ENCODE measurements at regions not wholly inside any gene's neighbourhood (a gene's known extent, or its start where the extent isn't known, plus 50 kb on each side); places are given as distances from the start of the nearest gene placed in this dataset.

GRCh38 chr12:13442457-13442856, 245.9 kb downstream of the EMP1 start:
- TF ChIP-seq CTCF (IDR thresholded peaks at IDR 0.05; ENCODE audit: extremely low read depth, low read depth, low read length): no peak
- DNase-seq (ENCODE audit: insufficient read length, low spot score, missing footprints): no peak

DNA sequence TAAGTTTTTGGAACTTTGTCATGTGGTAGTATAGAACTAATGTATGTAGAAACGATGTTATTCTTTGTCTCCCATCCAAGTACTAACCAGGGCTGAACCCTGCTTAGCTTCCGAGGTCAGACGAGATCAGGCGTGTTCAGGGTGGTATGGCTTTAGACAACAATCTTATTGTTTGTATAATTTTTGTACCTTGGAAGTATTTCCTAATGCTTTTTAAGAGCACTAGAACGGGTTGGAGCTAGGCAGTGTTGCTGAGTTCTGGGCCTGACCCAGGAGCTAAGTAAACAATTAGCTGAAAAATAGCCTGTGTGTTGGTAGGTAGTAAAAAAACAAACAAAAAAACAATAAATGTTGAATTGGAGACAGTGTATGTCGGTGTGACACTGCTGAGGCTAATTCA, 244.3 kb downstream of the EMP1 start:
- no peaks in the 10 kb centered on the region for H3K9me3 ChIP-seq (ENCODE audit: low read depth, low read length)
- no peaks in the 10 kb centered on the region for H4K20me1 ChIP-seq (ENCODE audit: insufficient read depth, low read length)
- H3K27me3 ChIP-seq (ENCODE audit: insufficient read depth, low read length): no peaks in the 10 kb centered on the region
- TF ChIP-seq CTCF (IDR thresholded peaks at IDR 0.05; ENCODE audit: extremely low read depth, low read depth, low read length): no peak
- no peak for DNase-seq (ENCODE audit: insufficient read length, low spot score, missing footprints)
- no peak overlapping the region for H3K4me3 ChIP-seq (ENCODE audit: insufficient read depth, low read length)
- H2AFZ ChIP-seq (ENCODE audit: low read length): no peak overlapping the region
- peaks cover 6% of the 10 kb centered on the region for H3K4me1 ChIP-seq (ENCODE audit: insufficient read depth, low read length)
- no peaks in the 10 kb centered on the region for H3K36me3 ChIP-seq (ENCODE audit: insufficient read depth, low read length)
- no peaks in the 10 kb centered on the region for H3K79me2 ChIP-seq (ENCODE audit: insufficient read depth, low read length)
- H3K4me2 ChIP-seq (ENCODE audit: insufficient read depth, low read length): no peak overlapping the region
- no peak overlapping the region for H3K27ac ChIP-seq (ENCODE audit: low read depth, low read length)

More at GRCh38 chr12:13442457-13442856, 245.9 kb downstream of the EMP1 start:
- no peaks in the 10 kb centered on the region for H4K20me1 ChIP-seq (ENCODE audit: insufficient read depth, low read length)
- no peak overlapping the region for H3K4me2 ChIP-seq (ENCODE audit: insufficient read depth, low read length)
- H3K27ac ChIP-seq (ENCODE audit: low read depth, low read length): no peak overlapping the region
- H2AFZ ChIP-seq (ENCODE audit: low read length): no peak overlapping the region
- no peaks in the 10 kb centered on the region for H3K79me2 ChIP-seq (ENCODE audit: insufficient read depth, low read length)
- no peaks in the 10 kb centered on the region for H3K9me3 ChIP-seq (ENCODE audit: low read depth, low read length)
- no peaks in the 10 kb centered on the region for H3K4me1 ChIP-seq (ENCODE audit: insufficient read depth, low read length)
- no peaks in the 10 kb centered on the region for H3K27me3 ChIP-seq (ENCODE audit: insufficient read depth, low read length)
- no peak overlapping the region for H3K4me3 ChIP-seq (ENCODE audit: insufficient read depth, low read length)
- no peaks in the 10 kb centered on the region for H3K36me3 ChIP-seq (ENCODE audit: insufficient read depth, low read length)

DNA sequence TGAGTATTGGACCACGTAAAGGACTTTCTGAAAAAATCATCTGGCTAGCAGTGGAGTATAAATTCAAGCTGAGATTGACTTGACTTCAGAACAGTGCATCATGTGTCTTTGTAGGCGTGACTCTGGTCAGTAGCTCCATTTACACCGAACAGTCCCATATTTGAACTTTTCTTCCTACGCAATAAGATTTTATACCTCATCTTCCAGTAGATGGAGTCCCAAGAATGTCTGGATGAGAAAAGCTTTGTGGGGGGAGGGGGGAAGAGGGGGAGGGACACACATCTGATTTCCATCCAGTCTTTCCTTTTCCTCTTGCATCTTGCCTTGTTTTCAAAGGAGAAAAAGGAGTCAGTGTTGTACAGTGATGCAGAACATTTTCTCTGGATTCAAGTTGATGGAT, 241.0 kb downstream of the EMP1 start:
- H3K79me2 ChIP-seq (ENCODE audit: insufficient read depth, low read length): no peaks in the 10 kb centered on the region
- no peak for DNase-seq (ENCODE audit: insufficient read length, low spot score, missing footprints)

More for the DNA sequence above, 241.0 kb downstream of the EMP1 start:
- Histone ChIP-seq H4K20me1 (ENCODE audit: insufficient read depth, low read length) (no peaks in the 10 kb centered on the region), H3K27ac (ENCODE audit: low read depth, low read length) (no peak overlapping the region), H3K27me3 (ENCODE audit: insufficient read depth, low read length) (no peaks in the 10 kb centered on the region), H3K9me3 (ENCODE audit: low read depth, low read length) (no peaks in the 10 kb centered on the region), H3K4me3 (ENCODE audit: insufficient read depth, low read length) (no peak overlapping the region), H3K36me3 (ENCODE audit: insufficient read depth, low read length) (no peaks in the 10 kb centered on the region), H3K4me2 (ENCODE audit: insufficient read depth, low read length) (no peak overlapping the region), H3K4me1 (ENCODE audit: insufficient read depth, low read length) (peaks cover 6% of the 10 kb centered on the region), H2AFZ (ENCODE audit: low read length) (no peak overlapping the region)
- no peak for TF ChIP-seq CTCF (IDR thresholded peaks at IDR 0.05; ENCODE audit: extremely low read depth, low read depth, low read length)

All from osteoblast (primary cell).